SK-N-SH (cell line): ENCODE measurements at regions not wholly inside any gene's neighbourhood (a gene's known extent, or its start where the extent isn't known, plus 50 kb on each side); places are given as distances from the start of the nearest gene placed in this dataset.

ENCODE experiments used
- CTCF ChIA-PET: fragments of 300-600, 350-600 bp; formaldehyde crosslinking; extraction: SDS; loops from one replicate; lab custom pipeline; 2021; lab: Yijun Ruan, JAX
- POLR2A ChIA-PET: fragments of 350-600 bp; sonication (Branson Sonifier 250); formaldehyde crosslinking; extraction: SDS; loops from one replicate; lab custom pipeline; 2020; ENCODE audit warnings: antibody characterized with exemption, inconsistent platforms; lab: Yijun Ruan, JAX
- DNase-seq: peaks from one replicate; pipeline ENCODE4 v3.0.0; 2012
- H2AFZ ChIP-seq: fragments of 200-600 bp; sonication (generic); 2 replicates; pipeline ENCODE4 v1.8.1; 2016; ENCODE audit warnings: antibody characterized with exemption, mild to moderate bottlenecking, low read depth
- H3F3A ChIP-seq: fragments of 200-600 bp; sonication (generic); replicated peaks from 2 replicates; pipeline ENCODE3; 2016; ENCODE audit warnings: antibody characterized with exemption, mild to moderate bottlenecking; ENCODE audit not compliant: insufficient read depth
- H3K27ac ChIP-seq, 2 experiments: fragments of 200-500 bp in 1 of 2; fragments of 200-600 bp in 1 of 2; sonication (Bioruptor generic) in 1 of 2; sonication (generic), shearing (Covaris generic) in 1 of 2; 2 replicates each; pipeline versions ENCODE4 v1.5.1 to v1.6.1; 2014 to 2016; ENCODE audit warnings: low read depth in 2 of 2, inconsistent platforms in 1 of 2, low read length in 1 of 2, mild to moderate bottlenecking in 1 of 2, mixed read lengths in 1 of 2
- H3K27me3 ChIP-seq: fragments of 200-600 bp; sonication (generic), shearing (Covaris generic); 2 replicates; pipeline ENCODE4 v1.6.1; 2016; ENCODE audit warnings: mixed run types; ENCODE audit not compliant: insufficient read depth
- H3K36me3 ChIP-seq, 2 experiments: fragments of 200-500 bp in 1 of 2; fragments of 200-600 bp in 1 of 2; sonication (Bioruptor generic) in 1 of 2; sonication (generic) in 1 of 2; replicated peaks in 1 of 2; 2 replicates each; pipeline versions ENCODE3 to v1.5.1; 2014 to 2016; ENCODE audit warnings: low read length in 1 of 2, mild to moderate bottlenecking in 1 of 2; ENCODE audit not compliant: insufficient read depth in 2 of 2, control insufficient read depth in 1 of 2
- H3K4me1 ChIP-seq, 2 experiments: fragments of 200-500 bp in 1 of 2; fragments of 200-600 bp in 1 of 2; sonication (Bioruptor generic) in 1 of 2; sonication (generic), shearing (Covaris generic) in 1 of 2; 2 replicates each; pipeline versions ENCODE4 v1.5.1 to v1.6.1; 2014 to 2016; ENCODE audit warnings: low read depth in 1 of 2, low read length in 1 of 2, mixed run types in 1 of 2; ENCODE audit not compliant: insufficient read depth in 2 of 2, control insufficient read depth in 1 of 2
- H3K4me2 ChIP-seq: fragments of 200-600 bp; sonication (generic), shearing (Covaris generic); 2 replicates; pipeline ENCODE4 v1.6.1; 2017; ENCODE audit warnings: mixed run types
- H3K4me3 ChIP-seq, 2 experiments: fragments of 200-500 bp in 1 of 2; fragments of 200-600 bp in 1 of 2; sonication (Bioruptor generic) in 1 of 2; sonication (generic), shearing (Covaris generic) in 1 of 2; 2 replicates each; pipeline versions ENCODE4 v1.5.1 to v1.8.1; 2014 to 2016; ENCODE audit warnings: low read depth in 2 of 2, inconsistent platforms in 1 of 2, low read length in 1 of 2, mild to moderate bottlenecking in 1 of 2, mixed read lengths in 1 of 2, moderate library complexity in 1 of 2
- H3K79me2 ChIP-seq: fragments of 200-600 bp; sonication (generic); 2 replicates; pipeline ENCODE4 v1.8.1; 2017; ENCODE audit warnings: mild to moderate bottlenecking; ENCODE audit not compliant: insufficient read depth
- H3K9ac ChIP-seq: fragments of 200-600 bp; sonication (generic); 2 replicates; pipeline ENCODE4 v1.6.1; 2017; ENCODE audit warnings: mixed run types
- H3K9me2 ChIP-seq: fragments of 200-600 bp; sonication (generic); 2 replicates; pipeline ENCODE4 v1.6.1; 2017; ENCODE audit warnings: mixed run types
- H3K9me3 ChIP-seq: fragments of 200-600 bp; sonication (generic); 2 replicates; pipeline ENCODE4 v1.6.1; 2017; ENCODE audit warnings: mixed run types, mild to moderate bottlenecking, moderate library complexity
- H4K20me1 ChIP-seq: fragments of 200-600 bp; sonication (generic); 2 replicates; pipeline ENCODE4 v1.6.1; 2017; ENCODE audit warnings: mild to moderate bottlenecking, mixed run types; ENCODE audit not compliant: insufficient read depth
- EP300 ChIP-seq, 2 experiments: IDR thresholded peaks; 2 replicates each; pipeline versions ENCODE4 v1.4.0 to v1.6.1; 2012; ENCODE audit warnings: borderline replicate concordance in 1 of 2, low read depth in 1 of 2, low read length in 1 of 2
- EZH2phosphoT487 ChIP-seq: fragments of 200-600 bp; sonication (generic); IDR thresholded peaks from 2 replicates; pipeline ENCODE4 v1.6.1; 2017; ENCODE audit warnings: low read depth, mixed run types, mild to moderate bottlenecking, antibody characterized with exemption, moderate library complexity, borderline replicate concordance
- FOSL2 ChIP-seq: IDR thresholded peaks from 2 replicates; pipeline ENCODE4 v1.4.0; 2012; ENCODE audit warnings: low read depth, mild to moderate bottlenecking, moderate library complexity, borderline replicate concordance
- FOXJ3 ChIP-seq: sonication (generic); formaldehyde crosslinking; IDR thresholded peaks from 2 replicates; pipeline ENCODE4 v1.5.1; 2020; ENCODE audit warnings: mild to moderate bottlenecking, missing genetic modification reagents
- FOXM1 ChIP-seq: IDR thresholded peaks from 2 replicates; pipeline ENCODE4 v1.4.0; 2012; ENCODE audit warnings: low read depth, mild to moderate bottlenecking
- JUND ChIP-seq: IDR thresholded peaks from 2 replicates; pipeline ENCODE4 v1.4.0; 2012
- MXI1 ChIP-seq: IDR thresholded peaks from 2 replicates; pipeline ENCODE4 v1.6.1; 2012; ENCODE audit warnings: mild to moderate bottlenecking, low read depth, low read length, improper control_type of control experiment
- RCOR1 ChIP-seq: fragments of 150-350 bp; IDR thresholded peaks from 2 replicates; pipeline ENCODE4 v1.6.1; 2017; ENCODE audit warnings: antibody characterized with exemption, low read length
- RFX5 ChIP-seq: IDR thresholded peaks from 2 replicates; pipeline ENCODE4 v1.6.1; 2012; ENCODE audit warnings: mild to moderate bottlenecking, improper control_type of control experiment, low read length
- RXRA ChIP-seq: IDR thresholded peaks from 2 replicates; pipeline ENCODE4 v1.4.0; 2012; ENCODE audit warnings: low read depth, mild to moderate bottlenecking, borderline replicate concordance
- SMC3 ChIP-seq: IDR thresholded peaks from 2 replicates; pipeline ENCODE4 v1.6.1; 2012; ENCODE audit warnings: low read depth, low read length, improper control_type of control experiment
- TAF1 ChIP-seq: IDR thresholded peaks from 2 replicates; pipeline ENCODE4 v1.6.1; 2012; ENCODE audit warnings: low read depth, mild to moderate bottlenecking, low read length, moderate library complexity, borderline replicate concordance
- TCF12 ChIP-seq: IDR thresholded peaks from 2 replicates; pipeline ENCODE4 v1.4.0; 2012
- YY1 ChIP-seq: IDR thresholded peaks from 2 replicates; pipeline ENCODE4 v1.4.0; 2012; ENCODE audit warnings: low read depth, mild to moderate bottlenecking
- WGBS: methylation state at CpG from one replicate; pipeline ENCODE4 v1.1.6; 2017; ENCODE audit warnings: low lambda C conversion rate; 5-methylcytosine and 5-hydroxymethylcytosine counted together
- TF ChIP-seq, protein P1 (sequence below): IDR thresholded peaks from 2 replicates; pipeline ENCODE4; 2012
- TF ChIP-seq, protein P2 (sequence below): IDR thresholded peaks from 2 replicates; pipeline ENCODE4 v1.4.0; 2012; ENCODE audit warnings: low read depth, borderline replicate concordance
- TF ChIP-seq, protein P3 (sequence below): IDR thresholded peaks from 2 replicates; pipeline ENCODE4 v1.4.0; 2012; ENCODE audit warnings: low read depth, borderline replicate concordance
- TF ChIP-seq, protein P4 (sequence below): fragments of 200-600 bp; sonication (generic); IDR thresholded peaks from 2 replicates; pipeline ENCODE4 v1.6.1; 2017; ENCODE audit warnings: antibody characterized with exemption, mild to moderate bottlenecking, moderate library complexity
- TF ChIP-seq, protein P5 (sequence below): IDR thresholded peaks from 2 replicates; pipeline ENCODE4 v1.6.1; 2012; ENCODE audit warnings: mild to moderate bottlenecking, low read depth, low read length, moderate library complexity

DNA sequence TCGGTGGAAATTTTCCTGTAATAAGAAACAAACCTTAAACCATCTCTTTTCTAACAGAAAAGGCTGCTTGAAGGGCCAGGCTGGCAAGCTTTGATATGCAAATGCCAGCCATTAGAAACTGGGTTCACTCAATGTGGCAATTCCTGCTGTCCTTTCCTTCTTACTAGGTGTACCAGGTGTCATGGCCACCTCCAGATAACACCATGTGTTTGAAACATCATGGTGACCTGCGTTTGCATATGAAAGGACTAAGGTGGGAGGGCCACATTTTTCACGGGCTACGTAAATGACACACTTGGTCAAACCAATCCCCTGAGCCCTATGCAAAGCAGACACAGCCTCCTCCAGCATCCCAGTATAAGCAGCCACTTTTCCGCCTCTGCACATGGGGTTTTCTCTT is 789.1 kb upstream of the SLITRK5 start:
- Histone ChIP-seq H3F3A (no peaks in the 10 kb centered on the region), H3K9ac (no peak overlapping the region), H2AFZ (no peak overlapping the region), H4K20me1 (no peaks in the 10 kb centered on the region), H3K36me3 (no peaks in the 10 kb centered on the region), H3K9me3 (no peaks in the 10 kb centered on the region), H3K4me3 (no peak overlapping the region), H3K4me1 (no peaks in the 10 kb centered on the region), H3K4me2 (no peak overlapping the region), H3K9me2 (no peaks in the 10 kb centered on the region), H3K27ac (no peak overlapping the region), H3K27me3 (no peaks in the 10 kb centered on the region), H3K79me2 (no peaks in the 10 kb centered on the region)
- DNase-seq = no peak
- TF ChIP-seq, protein P1, sequence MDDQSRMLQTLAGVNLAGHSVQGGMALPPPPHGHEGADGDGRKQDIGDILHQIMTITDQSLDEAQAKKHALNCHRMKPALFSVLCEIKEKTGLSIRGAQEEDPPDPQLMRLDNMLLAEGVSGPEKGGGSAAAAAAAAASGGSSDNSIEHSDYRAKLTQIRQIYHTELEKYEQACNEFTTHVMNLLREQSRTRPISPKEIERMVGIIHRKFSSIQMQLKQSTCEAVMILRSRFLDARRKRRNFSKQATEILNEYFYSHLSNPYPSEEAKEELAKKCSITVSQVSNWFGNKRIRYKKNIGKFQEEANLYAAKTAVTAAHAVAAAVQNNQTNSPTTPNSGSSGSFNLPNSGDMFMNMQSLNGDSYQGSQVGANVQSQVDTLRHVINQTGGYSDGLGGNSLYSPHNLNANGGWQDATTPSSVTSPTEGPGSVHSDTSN = no peak
- TF ChIP-seq, protein P2, sequence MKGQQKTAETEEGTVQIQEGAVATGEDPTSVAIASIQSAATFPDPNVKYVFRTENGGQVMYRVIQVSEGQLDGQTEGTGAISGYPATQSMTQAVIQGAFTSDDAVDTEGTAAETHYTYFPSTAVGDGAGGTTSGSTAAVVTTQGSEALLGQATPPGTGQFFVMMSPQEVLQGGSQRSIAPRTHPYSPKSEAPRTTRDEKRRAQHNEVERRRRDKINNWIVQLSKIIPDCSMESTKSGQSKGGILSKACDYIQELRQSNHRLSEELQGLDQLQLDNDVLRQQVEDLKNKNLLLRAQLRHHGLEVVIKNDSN = no peak
- no peak for TF ChIP-seq YY1
- TF ChIP-seq, protein P3, sequence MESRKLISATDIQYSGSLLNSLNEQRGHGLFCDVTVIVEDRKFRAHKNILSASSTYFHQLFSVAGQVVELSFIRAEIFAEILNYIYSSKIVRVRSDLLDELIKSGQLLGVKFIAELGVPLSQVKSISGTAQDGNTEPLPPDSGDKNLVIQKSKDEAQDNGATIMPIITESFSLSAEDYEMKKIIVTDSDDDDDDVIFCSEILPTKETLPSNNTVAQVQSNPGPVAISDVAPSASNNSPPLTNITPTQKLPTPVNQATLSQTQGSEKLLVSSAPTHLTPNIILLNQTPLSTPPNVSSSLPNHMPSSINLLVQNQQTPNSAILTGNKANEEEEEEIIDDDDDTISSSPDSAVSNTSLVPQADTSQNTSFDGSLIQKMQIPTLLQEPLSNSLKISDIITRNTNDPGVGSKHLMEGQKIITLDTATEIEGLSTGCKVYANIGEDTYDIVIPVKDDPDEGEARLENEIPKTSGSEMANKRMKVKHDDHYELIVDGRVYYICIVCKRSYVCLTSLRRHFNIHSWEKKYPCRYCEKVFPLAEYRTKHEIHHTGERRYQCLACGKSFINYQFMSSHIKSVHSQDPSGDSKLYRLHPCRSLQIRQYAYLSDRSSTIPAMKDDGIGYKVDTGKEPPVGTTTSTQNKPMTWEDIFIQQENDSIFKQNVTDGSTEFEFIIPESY = no peak
- TF ChIP-seq EZH2phosphoT487 = no peak
- no peak for TF ChIP-seq RCOR1
- TF ChIP-seq SMC3 = no peak
- no peak for TF ChIP-seq TCF12
- no peak for TF ChIP-seq RXRA
- TF ChIP-seq MXI1 = no peak
- no peak for TF ChIP-seq JUND
- TF ChIP-seq FOXM1 = no peak
- TF ChIP-seq FOSL2 = no peak
- ChIA-PET CTCF (no interaction called here), POLR2A (no interaction called here)
- 19% methylated on average over 3 of the region's 5 CpGs for WGBS

DNA sequence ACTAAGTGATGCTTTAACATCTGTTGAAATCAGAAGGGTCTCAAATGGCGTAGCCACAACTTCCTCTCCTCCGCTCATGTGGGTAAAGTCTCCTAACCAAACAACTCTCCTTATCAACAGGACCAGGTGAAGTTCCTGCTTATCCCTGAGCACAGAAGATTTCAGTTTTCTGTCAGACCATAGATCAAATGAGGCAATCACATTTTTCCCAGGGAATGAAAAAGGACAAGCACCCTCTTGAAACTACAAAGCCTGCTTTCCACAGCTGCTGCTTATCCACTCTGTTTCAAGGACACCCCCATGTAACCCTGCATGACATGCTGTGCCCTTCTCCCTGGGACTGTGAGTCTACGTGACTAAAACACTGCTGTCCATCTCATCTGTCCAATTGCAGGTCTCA is 788.3 kb upstream of the SLITRK5 start:
- no peaks in the 10 kb centered on the region for H3K36me3 ChIP-seq
- ChIA-PET CTCF (no interaction called here), POLR2A (no interaction called here)
- no peak overlapping the region for H2AFZ ChIP-seq
- no peak overlapping the region for H3K4me3 ChIP-seq
- H3K27me3 ChIP-seq = no peaks in the 10 kb centered on the region
- no peak overlapping the region for H3K27ac ChIP-seq
- H3K9me3 ChIP-seq = no peaks in the 10 kb centered on the region
- no peaks in the 10 kb centered on the region for H3K9me2 ChIP-seq
- H3K9ac ChIP-seq = no peak overlapping the region
- DNase-seq = no peak
- H3K4me1 ChIP-seq = no peaks in the 10 kb centered on the region
- no peaks in the 10 kb centered on the region for H3F3A ChIP-seq
- no peak overlapping the region for H3K4me2 ChIP-seq
- no peaks in the 10 kb centered on the region for H3K79me2 ChIP-seq
- WGBS = 33% methylated on average over 3 of the region's 3 CpGs
- no peaks in the 10 kb centered on the region for H4K20me1 ChIP-seq
- TF ChIP-seq EZH2phosphoT487 = no peak
- TF ChIP-seq, protein P4, sequence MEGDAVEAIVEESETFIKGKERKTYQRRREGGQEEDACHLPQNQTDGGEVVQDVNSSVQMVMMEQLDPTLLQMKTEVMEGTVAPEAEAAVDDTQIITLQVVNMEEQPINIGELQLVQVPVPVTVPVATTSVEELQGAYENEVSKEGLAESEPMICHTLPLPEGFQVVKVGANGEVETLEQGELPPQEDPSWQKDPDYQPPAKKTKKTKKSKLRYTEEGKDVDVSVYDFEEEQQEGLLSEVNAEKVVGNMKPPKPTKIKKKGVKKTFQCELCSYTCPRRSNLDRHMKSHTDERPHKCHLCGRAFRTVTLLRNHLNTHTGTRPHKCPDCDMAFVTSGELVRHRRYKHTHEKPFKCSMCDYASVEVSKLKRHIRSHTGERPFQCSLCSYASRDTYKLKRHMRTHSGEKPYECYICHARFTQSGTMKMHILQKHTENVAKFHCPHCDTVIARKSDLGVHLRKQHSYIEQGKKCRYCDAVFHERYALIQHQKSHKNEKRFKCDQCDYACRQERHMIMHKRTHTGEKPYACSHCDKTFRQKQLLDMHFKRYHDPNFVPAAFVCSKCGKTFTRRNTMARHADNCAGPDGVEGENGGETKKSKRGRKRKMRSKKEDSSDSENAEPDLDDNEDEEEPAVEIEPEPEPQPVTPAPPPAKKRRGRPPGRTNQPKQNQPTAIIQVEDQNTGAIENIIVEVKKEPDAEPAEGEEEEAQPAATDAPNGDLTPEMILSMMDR = no peak
- TF ChIP-seq, protein P2 = no peak
- TF ChIP-seq, protein P5, sequence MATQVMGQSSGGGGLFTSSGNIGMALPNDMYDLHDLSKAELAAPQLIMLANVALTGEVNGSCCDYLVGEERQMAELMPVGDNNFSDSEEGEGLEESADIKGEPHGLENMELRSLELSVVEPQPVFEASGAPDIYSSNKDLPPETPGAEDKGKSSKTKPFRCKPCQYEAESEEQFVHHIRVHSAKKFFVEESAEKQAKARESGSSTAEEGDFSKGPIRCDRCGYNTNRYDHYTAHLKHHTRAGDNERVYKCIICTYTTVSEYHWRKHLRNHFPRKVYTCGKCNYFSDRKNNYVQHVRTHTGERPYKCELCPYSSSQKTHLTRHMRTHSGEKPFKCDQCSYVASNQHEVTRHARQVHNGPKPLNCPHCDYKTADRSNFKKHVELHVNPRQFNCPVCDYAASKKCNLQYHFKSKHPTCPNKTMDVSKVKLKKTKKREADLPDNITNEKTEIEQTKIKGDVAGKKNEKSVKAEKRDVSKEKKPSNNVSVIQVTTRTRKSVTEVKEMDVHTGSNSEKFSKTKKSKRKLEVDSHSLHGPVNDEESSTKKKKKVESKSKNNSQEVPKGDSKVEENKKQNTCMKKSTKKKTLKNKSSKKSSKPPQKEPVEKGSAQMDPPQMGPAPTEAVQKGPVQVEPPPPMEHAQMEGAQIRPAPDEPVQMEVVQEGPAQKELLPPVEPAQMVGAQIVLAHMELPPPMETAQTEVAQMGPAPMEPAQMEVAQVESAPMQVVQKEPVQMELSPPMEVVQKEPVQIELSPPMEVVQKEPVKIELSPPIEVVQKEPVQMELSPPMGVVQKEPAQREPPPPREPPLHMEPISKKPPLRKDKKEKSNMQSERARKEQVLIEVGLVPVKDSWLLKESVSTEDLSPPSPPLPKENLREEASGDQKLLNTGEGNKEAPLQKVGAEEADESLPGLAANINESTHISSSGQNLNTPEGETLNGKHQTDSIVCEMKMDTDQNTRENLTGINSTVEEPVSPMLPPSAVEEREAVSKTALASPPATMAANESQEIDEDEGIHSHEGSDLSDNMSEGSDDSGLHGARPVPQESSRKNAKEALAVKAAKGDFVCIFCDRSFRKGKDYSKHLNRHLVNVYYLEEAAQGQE = no peak
- no peak for TF ChIP-seq RFX5
- TF ChIP-seq MXI1 = no peak
- no peak for TF ChIP-seq TAF1
- no peak for TF ChIP-seq EP300 (IDR thresholded peaks at IDR 0.05; ENCODE audit: borderline replicate concordance in 1 of 2, low read depth in 1 of 2, low read length in 1 of 2)
- no peak for TF ChIP-seq FOXJ3 (CRISPR knock-in tag)
